Keratinocyte (primary cell): ENCODE measurements at regions not wholly inside any gene's neighbourhood (a gene's known extent, or its start where the extent isn't known, plus 50 kb on each side); places are given as distances from the start of the nearest gene placed in this dataset.

ENCODE experiments used
- EZH2 ChIP-seq: IDR thresholded peaks from one replicate; pipeline ENCODE4 v1.6.1; 2012; ENCODE audit warnings: inconsistent platforms, mild to moderate bottlenecking, low read length, moderate library complexity
- TF ChIP-seq, protein P1 (sequence below), 3 experiments: IDR thresholded peaks in 1 of 3; conservative IDR thresholded peaks in 1 of 3; optimal IDR thresholded peaks in 1 of 3; 2 replicates in 2 of 3; 3 replicates in 1 of 3; pipeline versions ENCODE3 to v1.5.1; 2011; ENCODE audit warnings: low read length in 3 of 3, mild to moderate bottlenecking in 3 of 3, moderate library complexity in 2 of 3, control low read depth in 1 of 3, inconsistent platforms in 1 of 3; ENCODE audit not compliant: insufficient read depth in 2 of 3; ENCODE audit errors: extremely low read depth in 1 of 3

- TF ChIP-seq, protein P1, sequence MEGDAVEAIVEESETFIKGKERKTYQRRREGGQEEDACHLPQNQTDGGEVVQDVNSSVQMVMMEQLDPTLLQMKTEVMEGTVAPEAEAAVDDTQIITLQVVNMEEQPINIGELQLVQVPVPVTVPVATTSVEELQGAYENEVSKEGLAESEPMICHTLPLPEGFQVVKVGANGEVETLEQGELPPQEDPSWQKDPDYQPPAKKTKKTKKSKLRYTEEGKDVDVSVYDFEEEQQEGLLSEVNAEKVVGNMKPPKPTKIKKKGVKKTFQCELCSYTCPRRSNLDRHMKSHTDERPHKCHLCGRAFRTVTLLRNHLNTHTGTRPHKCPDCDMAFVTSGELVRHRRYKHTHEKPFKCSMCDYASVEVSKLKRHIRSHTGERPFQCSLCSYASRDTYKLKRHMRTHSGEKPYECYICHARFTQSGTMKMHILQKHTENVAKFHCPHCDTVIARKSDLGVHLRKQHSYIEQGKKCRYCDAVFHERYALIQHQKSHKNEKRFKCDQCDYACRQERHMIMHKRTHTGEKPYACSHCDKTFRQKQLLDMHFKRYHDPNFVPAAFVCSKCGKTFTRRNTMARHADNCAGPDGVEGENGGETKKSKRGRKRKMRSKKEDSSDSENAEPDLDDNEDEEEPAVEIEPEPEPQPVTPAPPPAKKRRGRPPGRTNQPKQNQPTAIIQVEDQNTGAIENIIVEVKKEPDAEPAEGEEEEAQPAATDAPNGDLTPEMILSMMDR (optimal IDR thresholded peaks at IDR 0.05 in 1 of 3, IDR thresholded peaks at IDR 0.05 in 1 of 3, conservative IDR thresholded peaks at IDR 0.05 in 1 of 3; ENCODE audit: extremely low read depth in 1 of 3, insufficient read depth in 2 of 3, low read length in 3 of 3): no peak
- no peak for TF ChIP-seq EZH2
Measured at GRCh38 chr11:69416762-69417698, 64.4 kb upstream of the LINC01488 start.
